HEK293 (cell line): ENCODE measurements at regions not wholly inside any gene's neighbourhood (a gene's known extent, or its start where the extent isn't known, plus 50 kb on each side); places are given as distances from the start of the nearest gene placed in this dataset.

Experiments
- CTCF ChIP-seq: fragments of 450-650 bp; formaldehyde crosslinking; IDR thresholded peaks from 2 replicates; pipeline ENCODE4 v1.5.1; 2016; ENCODE audit warnings: missing biosample characterization, missing genetic modification characterization
- PATZ1 ChIP-seq: fragments of 450-650 bp; formaldehyde crosslinking; IDR thresholded peaks from 2 replicates; pipeline ENCODE4 v1.5.1; 2016; ENCODE audit warnings: missing biosample characterization, missing genetic modification characterization
- ZNF23 ChIP-seq: fragments of 450-650 bp; formaldehyde crosslinking; IDR thresholded peaks from 2 replicates; pipeline ENCODE4 v1.5.1; 2016; ENCODE audit warnings: missing biosample characterization, missing genetic modification characterization, borderline replicate concordance
- ZNF518A ChIP-seq: fragments of 450-650 bp; formaldehyde crosslinking; conservative IDR thresholded peaks from 2 replicates; pipeline ENCODE4 v1.5.1; 2016; ENCODE audit warnings: low read depth, missing biosample characterization, missing genetic modification characterization
- ZNF521 ChIP-seq: fragments of 450-650 bp; formaldehyde crosslinking; IDR thresholded peaks from 2 replicates; pipeline ENCODE4 v1.5.1; 2017; ENCODE audit warnings: missing biosample characterization, mild to moderate bottlenecking, missing genetic modification characterization
- ZNF629 ChIP-seq: fragments of 450-650 bp; formaldehyde crosslinking; IDR thresholded peaks from 2 replicates; pipeline ENCODE4 v1.5.1; 2017; ENCODE audit warnings: missing biosample characterization, missing genetic modification characterization
- TF ChIP-seq, protein P1 (sequence below): fragments of 450-650 bp; formaldehyde crosslinking; IDR thresholded peaks from 2 replicates; pipeline ENCODE4 v1.5.1; 2016; ENCODE audit warnings: missing biosample characterization, missing genetic modification characterization

DNA sequence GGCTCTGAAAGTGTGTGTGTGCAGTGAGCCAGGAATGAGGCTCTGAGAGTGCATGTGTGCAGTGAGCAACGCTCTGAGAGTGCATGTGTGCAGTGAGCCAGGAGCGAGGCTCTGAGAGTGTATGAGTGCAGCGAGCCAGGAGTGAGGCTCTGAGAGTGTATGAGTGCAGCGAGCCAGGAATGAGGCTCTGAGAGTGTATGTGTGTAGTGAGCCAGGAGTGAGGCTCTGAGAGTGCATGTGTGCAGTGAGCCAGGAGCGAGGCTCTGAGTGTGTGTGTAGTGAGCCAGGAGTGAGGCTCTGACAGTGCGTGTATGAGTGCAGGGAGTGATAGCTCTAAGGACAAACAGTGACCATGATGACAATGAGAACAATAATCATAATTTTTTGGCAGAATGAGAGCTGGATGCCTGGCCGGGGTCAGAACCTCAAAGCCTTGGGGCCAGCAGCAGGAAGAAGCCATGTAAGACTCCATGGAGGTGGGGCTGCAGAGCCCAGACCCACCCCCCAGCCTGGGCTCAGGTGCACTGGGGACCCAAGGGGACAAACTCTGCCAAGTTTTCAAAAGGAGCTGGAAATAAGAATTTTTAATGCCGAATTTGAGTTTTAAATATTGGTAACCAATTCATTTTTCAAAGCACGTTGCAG is 85.7 kb upstream of the PRR20G start:
- no peak for TF ChIP-seq CTCF (tag by site-specific recombination)
- no peak for TF ChIP-seq ZNF23
- TF ChIP-seq ZNF518A (tag by site-specific recombination): no peak
- TF ChIP-seq ZNF629 (tag by site-specific recombination): no peak
- no peak for TF ChIP-seq PATZ1 (tag by site-specific recombination)
- TF ChIP-seq ZNF521 (tag by site-specific recombination): no peak
- TF ChIP-seq, protein P1, sequence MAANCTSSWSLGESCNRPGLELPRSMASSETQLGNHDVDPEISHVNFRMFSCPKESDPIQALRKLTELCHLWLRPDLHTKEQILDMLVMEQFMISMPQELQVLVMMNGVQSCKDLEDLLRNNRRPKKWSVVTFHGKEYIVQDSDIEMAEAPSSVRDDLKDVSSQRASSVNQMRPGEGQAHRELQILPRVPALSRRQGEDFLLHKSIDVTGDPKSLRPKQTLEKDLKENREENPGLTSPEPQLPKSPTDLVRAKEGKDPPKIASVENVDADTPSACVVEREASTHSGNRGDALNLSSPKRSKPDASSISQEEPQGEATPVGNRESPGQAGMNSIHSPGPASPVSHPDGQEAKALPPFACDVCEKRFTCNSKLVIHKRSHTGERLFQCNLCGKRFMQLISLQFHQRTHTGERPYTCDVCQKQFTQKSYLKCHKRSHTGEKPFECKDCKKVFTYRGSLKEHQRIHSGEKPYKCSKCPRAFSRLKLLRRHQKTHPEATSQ (tag by site-specific recombination): no peak
